ENCODE measurements at regions not wholly inside any gene's neighbourhood (a gene's known extent, or its start where the extent isn't known, plus 50 kb on each side); places are given as distances from the start of the nearest gene placed in this dataset.

GRCh38 chr6:25010176-25010575, 74.4 kb upstream of the RIPOR2 start:
- Histone ChIP-seq H3K27me3 (ENCODE audit: control insufficient read depth, insufficient read depth, low read length) (no peaks in the 10 kb centered on the region), H3K4me3 (replicated peaks in 1 of 4; ENCODE audit: control extremely low read depth in 1 of 4, insufficient read depth in 1 of 4, low read depth in 3 of 4, low read length in 4 of 4) (no peak overlapping the region), H3K79me2 (ENCODE audit: control insufficient read depth, insufficient read depth, low read length) (no peaks in the 10 kb centered on the region), H4K20me1 (ENCODE audit: control insufficient read depth, extremely low read depth, insufficient read depth, low read length) (no peaks in the 10 kb centered on the region), H3K9me3 (ENCODE audit: control insufficient read depth, insufficient read depth, low read depth, low read length) (no peaks in the 10 kb centered on the region), H3K9ac (ENCODE audit: insufficient read depth, low read length) (no peak overlapping the region), H3K4me2 (ENCODE audit: extremely low read depth, insufficient read depth, low read length) (no peak overlapping the region), H3K36me3 (ENCODE audit: control insufficient read depth, insufficient read depth, low read length) (no peaks in the 10 kb centered on the region), H3K27ac (ENCODE audit: insufficient read depth, low read length) (no peak overlapping the region), H3K4me1 (ENCODE audit: control insufficient read depth, extremely low read depth, insufficient read depth, low read length) (peaks cover 22% of the 10 kb centered on the region), H2AFZ (ENCODE audit: low read length) (no peak overlapping the region)
- DNase-seq (ENCODE audit: low read depth in 2 of 2) = no peak
- no peak for TF ChIP-seq EZH2 (IDR thresholded peaks at IDR 0.05; ENCODE audit: low read length, missing control alignments)
- TF ChIP-seq CTCF (conservative IDR thresholded peaks at IDR 0.05 in 1 of 2, IDR thresholded peaks at IDR 0.05 in 1 of 2; ENCODE audit: low read depth in 1 of 2, low read length in 2 of 2) = no peak

- H3K27ac ChIP-seq (ENCODE audit: insufficient read depth, low read length) = no peak overlapping the region
- no peak overlapping the region for H3K9ac ChIP-seq (ENCODE audit: insufficient read depth, low read length)
- H3K4me2 ChIP-seq (ENCODE audit: extremely low read depth, insufficient read depth, low read length) = peak overlapping the region; percentile 9
- peak; percentile 63 to 68 for DNase-seq (ENCODE audit: low read depth in 2 of 2)
- H2AFZ ChIP-seq (ENCODE audit: low read length) = no peak overlapping the region
- H3K79me2 ChIP-seq (ENCODE audit: control insufficient read depth, insufficient read depth, low read length) = no peaks in the 10 kb centered on the region
- peaks cover 25% of the 10 kb centered on the region for H3K4me1 ChIP-seq (ENCODE audit: control insufficient read depth, extremely low read depth, insufficient read depth, low read length)
- no peak for TF ChIP-seq EZH2 (IDR thresholded peaks at IDR 0.05; ENCODE audit: low read length, missing control alignments)
- no peak for TF ChIP-seq CTCF (conservative IDR thresholded peaks at IDR 0.05 in 1 of 2, IDR thresholded peaks at IDR 0.05 in 1 of 2; ENCODE audit: low read depth in 1 of 2, low read length in 2 of 2)
- H3K9me3 ChIP-seq (ENCODE audit: control insufficient read depth, insufficient read depth, low read depth, low read length) = no peaks in the 10 kb centered on the region
- H4K20me1 ChIP-seq (ENCODE audit: control insufficient read depth, extremely low read depth, insufficient read depth, low read length) = no peaks in the 10 kb centered on the region
- H3K27me3 ChIP-seq (ENCODE audit: control insufficient read depth, insufficient read depth, low read length) = no peaks in the 10 kb centered on the region
- no peak overlapping the region for H3K4me3 ChIP-seq (replicated peaks in 1 of 4; ENCODE audit: control extremely low read depth in 1 of 4, insufficient read depth in 1 of 4, low read depth in 3 of 4, low read length in 4 of 4)
- no peaks in the 10 kb centered on the region for H3K36me3 ChIP-seq (ENCODE audit: control insufficient read depth, insufficient read depth, low read length)
These were observed 75.3 kb upstream of the RIPOR2 start for GRCh38 chr6:25010902-25011625.

- Histone ChIP-seq H4K20me1 (ENCODE audit: control insufficient read depth, extremely low read depth, insufficient read depth, low read length) (no peaks in the 10 kb centered on the region), H3K4me3 (replicated peaks in 1 of 4; ENCODE audit: control extremely low read depth in 1 of 4, insufficient read depth in 1 of 4, low read depth in 3 of 4, low read length in 4 of 4) (no peak overlapping the region), H3K4me2 (ENCODE audit: extremely low read depth, insufficient read depth, low read length) (peak overlapping the region; percentile 67), H3K27ac (ENCODE audit: insufficient read depth, low read length) (no peak overlapping the region), H2AFZ (ENCODE audit: low read length) (no peak overlapping the region), H3K9me3 (ENCODE audit: control insufficient read depth, insufficient read depth, low read depth, low read length) (no peaks in the 10 kb centered on the region), H3K36me3 (ENCODE audit: control insufficient read depth, insufficient read depth, low read length) (no peaks in the 10 kb centered on the region), H3K4me1 (ENCODE audit: control insufficient read depth, extremely low read depth, insufficient read depth, low read length) (peaks cover 23% of the 10 kb centered on the region), H3K9ac (ENCODE audit: insufficient read depth, low read length) (no peak overlapping the region), H3K79me2 (ENCODE audit: control insufficient read depth, insufficient read depth, low read length) (no peaks in the 10 kb centered on the region), H3K27me3 (ENCODE audit: control insufficient read depth, insufficient read depth, low read length) (no peaks in the 10 kb centered on the region)
- peak; percentile 83 to 87 for DNase-seq (ENCODE audit: low read depth in 2 of 2)
- TF ChIP-seq CTCF (conservative IDR thresholded peaks at IDR 0.05 in 1 of 2, IDR thresholded peaks at IDR 0.05 in 1 of 2; ENCODE audit: low read depth in 1 of 2, low read length in 2 of 2) (no peak), EZH2 (IDR thresholded peaks at IDR 0.05; ENCODE audit: low read length, missing control alignments) (no peak)
These were observed 76.9 kb upstream of the RIPOR2 start for GRCh38 chr6:25012657-25013056.

All from fibroblast of lung (primary cell).